ENCODE measurements at regions not wholly inside any gene's neighbourhood (a gene's known extent, or its start where the extent isn't known, plus 50 kb on each side); places are given as distances from the start of the nearest gene placed in this dataset.
"Not testable (repeated sequence)": the region's sequence is repeated elsewhere in the genome, so short reads cannot be mapped to it uniquely, and the experiment has no call there.

- intact Hi-C loops (cut with micrococcal nuclease): no loop called here
Measured at GRCh38 chr5:28984639-28985038, 1946.3 kb upstream of the CDH9 start.

- intact Hi-C loops (cut with micrococcal nuclease): no loop called here
Measured at GRCh38 chr5:28975508-28975907, 1937.1 kb upstream of the CDH9 start.

GRCh38 chr5:28967848-28968247, 1929.5 kb upstream of the CDH9 start:
- intact Hi-C loops (cut with micrococcal nuclease): no loop called here

GRCh38 chr5:28961816-28962215, 1923.4 kb upstream of the CDH9 start:
- intact Hi-C loops (cut with micrococcal nuclease): no loop called here

GRCh38 chr5:28958581-28958980, 1920.2 kb upstream of the CDH9 start:
- intact Hi-C loops (cut with micrococcal nuclease): no loop called here

GRCh38 chr5:28957450-28957849, 1919.1 kb upstream of the CDH9 start:
- intact Hi-C loops (cut with micrococcal nuclease): no loop called here

GRCh38 chr5:28954074-28954473, 1915.7 kb upstream of the CDH9 start:
- intact Hi-C loops (cut with micrococcal nuclease): no loop called here

GRCh38 chr5:28947865-28948264, 1909.5 kb upstream of the CDH9 start:
- intact Hi-C loops (cut with micrococcal nuclease): no loop called here

GRCh38 chr5:28945859-28946258, 1907.5 kb upstream of the CDH9 start:
- intact Hi-C loops (cut with micrococcal nuclease): no loop called here

GRCh38 chr5:28929366-28929765, 1891.0 kb upstream of the CDH9 start:
- intact Hi-C loops (cut with micrococcal nuclease): not testable (repeated sequence)

- intact Hi-C loops (cut with micrococcal nuclease): not testable (repeated sequence)
Measured at GRCh38 chr5:28928327-28928790, 1890.0 kb upstream of the CDH9 start.

- intact Hi-C loops (cut with micrococcal nuclease): no loop called here
Measured at GRCh38 chr5:28927559-28928326, 1889.4 kb upstream of the CDH9 start.

GRCh38 chr5:28926422-28926821, 1888.0 kb upstream of the CDH9 start:
- intact Hi-C loops (cut with micrococcal nuclease): no loop called here

GRCh38 chr5:28917631-28918030, 1879.2 kb upstream of the CDH9 start:
- intact Hi-C loops (cut with micrococcal nuclease): no loop called here

GRCh38 chr5:28914297-28914696, 1875.9 kb upstream of the CDH9 start:
- intact Hi-C loops (cut with micrococcal nuclease): no loop called here

GRCh38 chr5:28903643-28904042, 1865.3 kb upstream of the CDH9 start:
- intact Hi-C loops (cut with micrococcal nuclease): no loop called here

- intact Hi-C loops (cut with micrococcal nuclease): no loop called here
Measured at GRCh38 chr5:28896949-28897348, 1858.6 kb upstream of the CDH9 start.

- intact Hi-C loops (cut with micrococcal nuclease): no loop called here
Measured at GRCh38 chr5:28880936-28881335, 1842.5 kb upstream of the CDH9 start.

- intact Hi-C loops (cut with micrococcal nuclease): no loop called here
Measured at GRCh38 chr5:28877050-28877449, 1838.7 kb upstream of the CDH9 start.

- intact Hi-C loops (cut with micrococcal nuclease): no loop called here
Measured at GRCh38 chr5:28864006-28864405, 1825.6 kb upstream of the CDH9 start.

- intact Hi-C loops (cut with micrococcal nuclease): no loop called here
Measured at GRCh38 chr5:28862860-28863196, 1824.4 kb upstream of the CDH9 start.

GRCh38 chr5:28862137-28862859, 1823.9 kb upstream of the CDH9 start:
- intact Hi-C loops (cut with micrococcal nuclease): no loop called here

GRCh38 chr5:28855626-28856025, 1817.2 kb upstream of the CDH9 start:
- intact Hi-C loops (cut with micrococcal nuclease): no loop called here

Measured in T-helper 1 cell treated with Interleukin-12 subunit alpha and Interleukin-12 subunit beta and Interleukin-4 antibody, amounts not matched to agents 30 ng/mL and 1 ng/mL, for 36 hours (primary cell).